SK-N-SH treated with all-trans-retinoic acid at 6 μM for 48 hours (cell line): ENCODE measurements at regions not wholly inside any gene's neighbourhood (a gene's known extent, or its start where the extent isn't known, plus 50 kb on each side); places are given as distances from the start of the nearest gene placed in this dataset.

Experiments
- CREB5 ChIP-seq: fragments of 250-450 bp; sonication (Bioruptor Pico); IDR thresholded peaks from 2 replicates; pipeline ENCODE4 v1.5.1; 2020; ENCODE audit warnings: low read depth, mild to moderate bottlenecking, moderate library complexity
- CSRNP3 ChIP-seq: fragments of 250-450 bp; sonication (Bioruptor Pico); IDR thresholded peaks from 2 replicates; pipeline ENCODE4 v1.5.1; 2021; ENCODE audit warnings: mild to moderate bottlenecking, moderate library complexity
- PATZ1 ChIP-seq: fragments of 250-450 bp; sonication (Bioruptor Pico); IDR thresholded peaks from 2 replicates; pipeline ENCODE4 v1.8.0; 2020; ENCODE audit warnings: mild to moderate bottlenecking, moderate library complexity, borderline replicate concordance
- PPARA ChIP-seq: fragments of 250-450 bp; sonication (Bioruptor Pico); IDR thresholded peaks from 2 replicates; pipeline ENCODE4 v1.5.0; 2020; ENCODE audit warnings: mild to moderate bottlenecking, borderline replicate concordance
- RARB ChIP-seq: fragments of 250-450 bp; sonication (Bioruptor Pico); IDR thresholded peaks from 2 replicates; pipeline ENCODE4 v1.8.0; 2021; ENCODE audit warnings: mild to moderate bottlenecking, moderate library complexity
- ZC3H10 ChIP-seq: fragments of 250-450 bp; sonication (Bioruptor Pico); IDR thresholded peaks from 2 replicates; pipeline ENCODE4 v1.5.1; 2021; ENCODE audit warnings: mild to moderate bottlenecking, moderate library complexity
- ZNF565 ChIP-seq: fragments of 450-650 bp; formaldehyde crosslinking; conservative IDR thresholded peaks from 2 replicates; pipeline ENCODE4 v1.5.0; 2020; ENCODE audit warnings: low read depth, mild to moderate bottlenecking, moderate library complexity
- ZNF70 ChIP-seq: fragments of 450-650 bp; formaldehyde crosslinking; IDR thresholded peaks from 2 replicates; pipeline ENCODE4 v1.5.0; 2020; ENCODE audit warnings: mild to moderate bottlenecking, moderate library complexity
- TF ChIP-seq, protein P1 (sequence below): fragments of 250-450 bp; sonication (Bioruptor Pico); IDR thresholded peaks from 2 replicates; pipeline ENCODE4 v1.5.0; 2020; ENCODE audit warnings: mild to moderate bottlenecking, moderate library complexity

DNA sequence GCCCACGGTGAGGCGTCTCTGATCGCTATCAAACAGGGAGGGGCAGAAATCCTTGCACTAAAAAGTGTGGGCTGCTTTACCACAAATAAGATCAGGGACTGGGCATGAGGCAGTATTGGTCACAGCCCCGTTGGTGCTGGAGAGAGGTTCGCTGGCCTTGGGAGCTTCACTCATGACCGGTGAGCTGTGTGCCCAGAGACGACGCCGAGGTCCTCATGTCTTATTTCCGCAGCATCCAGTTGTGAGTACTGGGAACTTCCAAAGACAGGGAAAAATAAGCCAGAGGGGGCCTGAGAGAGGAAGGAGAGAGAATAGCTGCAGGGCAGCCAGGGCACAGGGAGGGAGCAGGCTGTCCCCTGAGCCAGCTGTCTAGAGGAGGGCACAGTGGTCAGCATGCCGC is 154.2 kb upstream of the PRKCQ start:
- TF ChIP-seq PATZ1 (CRISPR knock-in tag) (no peak), ZC3H10 (CRISPR knock-in tag) (no peak), PPARA (no peak), RARB (no peak), CSRNP3 (no peak), ZNF70 (CRISPR knock-in tag) (no peak), ZNF565 (no peak), CREB5 (CRISPR knock-in tag) (no peak)
- TF ChIP-seq, protein P1, sequence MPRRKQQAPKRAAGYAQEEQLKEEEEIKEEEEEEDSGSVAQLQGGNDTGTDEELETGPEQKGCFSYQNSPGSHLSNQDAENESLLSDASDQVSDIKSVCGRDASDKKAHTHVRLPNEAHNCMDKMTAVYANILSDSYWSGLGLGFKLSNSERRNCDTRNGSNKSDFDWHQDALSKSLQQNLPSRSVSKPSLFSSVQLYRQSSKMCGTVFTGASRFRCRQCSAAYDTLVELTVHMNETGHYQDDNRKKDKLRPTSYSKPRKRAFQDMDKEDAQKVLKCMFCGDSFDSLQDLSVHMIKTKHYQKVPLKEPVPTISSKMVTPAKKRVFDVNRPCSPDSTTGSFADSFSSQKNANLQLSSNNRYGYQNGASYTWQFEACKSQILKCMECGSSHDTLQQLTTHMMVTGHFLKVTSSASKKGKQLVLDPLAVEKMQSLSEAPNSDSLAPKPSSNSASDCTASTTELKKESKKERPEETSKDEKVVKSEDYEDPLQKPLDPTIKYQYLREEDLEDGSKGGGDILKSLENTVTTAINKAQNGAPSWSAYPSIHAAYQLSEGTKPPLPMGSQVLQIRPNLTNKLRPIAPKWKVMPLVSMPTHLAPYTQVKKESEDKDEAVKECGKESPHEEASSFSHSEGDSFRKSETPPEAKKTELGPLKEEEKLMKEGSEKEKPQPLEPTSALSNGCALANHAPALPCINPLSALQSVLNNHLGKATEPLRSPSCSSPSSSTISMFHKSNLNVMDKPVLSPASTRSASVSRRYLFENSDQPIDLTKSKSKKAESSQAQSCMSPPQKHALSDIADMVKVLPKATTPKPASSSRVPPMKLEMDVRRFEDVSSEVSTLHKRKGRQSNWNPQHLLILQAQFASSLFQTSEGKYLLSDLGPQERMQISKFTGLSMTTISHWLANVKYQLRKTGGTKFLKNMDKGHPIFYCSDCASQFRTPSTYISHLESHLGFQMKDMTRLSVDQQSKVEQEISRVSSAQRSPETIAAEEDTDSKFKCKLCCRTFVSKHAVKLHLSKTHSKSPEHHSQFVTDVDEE (CRISPR knock-in tag), result no peak
